HG03095 (cell line): ENCODE measurements at regions not wholly inside any gene's neighbourhood (a gene's known extent, or its start where the extent isn't known, plus 50 kb on each side); places are given as distances from the start of the nearest gene placed in this dataset.

Experiments used
- ATAC-seq: cut with Tn5 transposase; IDR thresholded peaks from one replicate; pipeline ENCODE4 v1.9.1; 2021; ENCODE audit warnings: moderate library complexity; ENCODE audit not compliant: unreplicated experiment

DNA sequence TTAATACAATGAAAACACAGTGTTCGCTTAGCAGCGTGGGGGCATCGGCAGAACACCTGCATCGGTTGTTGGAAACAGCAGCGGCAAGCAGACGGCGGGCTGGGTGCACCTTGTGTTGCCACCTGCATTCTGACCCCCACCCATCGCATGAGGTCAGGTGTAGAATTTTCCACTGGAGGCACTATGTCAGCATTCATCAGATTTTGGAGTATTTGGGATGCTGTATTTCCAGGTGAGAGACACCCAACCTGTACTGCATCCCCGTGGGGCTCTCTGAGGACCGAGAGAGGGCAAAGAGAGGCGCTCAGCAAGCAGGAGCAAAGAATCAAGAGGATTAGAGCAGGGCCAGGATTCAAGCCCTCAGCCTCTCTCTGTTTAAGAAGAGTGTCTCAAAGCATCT lies 116.4 kb upstream of the MGMT start:
- ATAC-seq, result no peak

DNA sequence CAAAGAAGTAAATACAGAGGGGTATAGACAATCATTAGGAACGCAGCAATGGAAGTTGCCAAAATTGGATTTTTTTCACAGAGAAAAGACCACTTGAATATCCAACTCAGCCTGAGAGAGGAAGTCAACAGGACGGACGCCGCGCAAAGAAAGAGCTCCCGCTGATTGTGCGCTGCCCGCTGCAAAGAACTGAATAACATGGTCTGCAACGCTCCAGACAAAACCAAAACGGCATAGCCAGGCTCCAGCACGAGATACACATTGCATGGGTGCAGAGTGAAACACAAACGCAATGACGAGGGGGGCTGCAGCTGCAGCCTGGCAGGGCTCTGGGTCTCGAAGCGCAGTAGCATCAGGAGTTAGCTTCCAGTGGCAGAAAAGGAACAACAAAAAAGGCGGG lies 113.9 kb upstream of the MGMT start:
- ATAC-seq, result no peak

DNA sequence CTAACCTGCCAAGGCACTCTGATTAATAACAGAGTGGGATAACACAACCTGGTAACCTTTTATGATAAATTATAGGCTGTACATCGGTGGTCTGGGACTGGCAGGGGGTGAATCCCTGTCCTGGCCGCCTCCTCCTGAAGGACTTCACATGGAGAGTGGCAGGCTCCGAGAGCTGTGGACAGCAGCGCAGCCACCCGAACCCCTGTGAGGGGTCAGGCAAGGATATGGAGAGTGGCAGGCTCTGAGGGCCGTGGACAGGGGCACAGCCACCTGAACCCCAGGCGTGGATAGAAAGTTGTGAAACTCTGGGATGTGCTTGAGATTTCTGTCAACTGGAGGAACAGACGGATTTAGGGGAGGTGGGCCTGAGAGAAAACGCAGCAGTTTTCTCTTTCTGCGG lies 107.0 kb upstream of the MGMT start:
- no peak for ATAC-seq

DNA sequence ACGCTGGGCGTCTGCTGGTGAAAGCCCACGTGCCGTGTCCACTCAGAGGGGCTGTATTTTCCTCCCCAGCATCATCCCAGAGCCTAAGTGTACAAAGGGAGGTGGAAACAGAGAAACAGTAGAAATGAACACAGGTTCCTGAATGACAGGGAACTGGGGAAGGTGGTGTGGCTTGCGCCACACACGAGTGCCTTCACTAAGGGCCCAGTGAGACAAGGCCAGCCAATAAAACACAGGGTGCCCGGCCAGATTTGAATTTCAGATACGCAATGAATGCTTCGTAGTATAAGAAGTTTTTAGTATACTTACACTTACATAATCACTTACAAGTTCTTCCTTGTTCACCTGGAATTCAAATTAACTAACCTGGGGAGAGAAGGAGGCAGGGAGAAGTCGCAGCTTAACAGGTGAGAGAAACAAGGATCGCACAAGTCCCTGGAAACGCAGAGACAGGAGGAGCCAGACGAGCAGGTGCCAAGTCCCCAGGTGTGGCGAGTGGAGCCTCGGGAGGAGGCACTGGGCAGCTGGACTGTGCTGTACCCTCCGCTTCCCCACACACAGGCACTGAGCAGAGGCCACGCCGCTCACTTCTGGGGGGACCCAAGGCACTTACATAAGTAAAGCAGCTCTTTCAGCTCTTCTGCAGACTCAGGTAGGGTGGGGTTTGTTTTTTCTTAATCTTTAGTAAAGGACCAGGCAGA lies 105.2 kb upstream of the MGMT start:
- ATAC-seq, result no peak

GRCh38 chr10:129364949-129365348 lies 102.1 kb upstream of the MGMT start:
- no peak for ATAC-seq

DNA sequence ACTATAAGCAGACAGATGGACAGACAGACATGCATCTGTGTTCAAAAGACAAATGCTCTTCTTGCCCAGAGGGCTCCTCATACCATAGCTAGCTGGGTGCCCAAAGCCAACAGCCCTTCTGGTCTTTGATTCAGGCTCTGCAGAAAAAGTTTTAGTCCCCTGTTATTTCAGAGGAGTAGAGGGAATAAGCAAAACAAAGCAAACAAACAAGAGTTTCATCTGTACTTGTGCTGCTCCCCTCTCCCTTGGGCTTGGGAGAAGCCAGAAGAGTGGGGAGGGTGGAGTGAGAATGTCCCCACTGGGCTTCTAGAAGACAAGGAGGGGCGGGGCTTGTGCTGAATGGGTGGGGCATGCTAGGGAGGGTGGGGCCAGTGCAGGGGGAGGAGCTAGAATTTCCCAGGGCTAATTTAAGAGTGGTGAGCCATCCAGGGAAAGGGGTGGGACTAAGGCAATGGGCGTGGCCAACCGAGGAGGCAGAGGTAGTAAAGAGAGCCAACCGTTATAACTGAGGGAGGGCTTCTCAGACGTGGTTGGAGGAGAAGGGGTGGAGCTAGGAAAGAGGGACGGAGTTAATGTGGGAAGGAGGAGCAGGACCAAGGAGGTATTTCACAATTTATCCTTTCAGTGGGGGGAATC lies 101.2 kb upstream of the MGMT start:
- ATAC-seq, result no peak

- ATAC-seq, result no peak
Observed at GRCh38 chr10:129366450-129366849, 100.6 kb upstream of the MGMT start.

GRCh38 chr10:129369566-129369965 lies 97.5 kb upstream of the MGMT start:
- ATAC-seq, result no peak

DNA sequence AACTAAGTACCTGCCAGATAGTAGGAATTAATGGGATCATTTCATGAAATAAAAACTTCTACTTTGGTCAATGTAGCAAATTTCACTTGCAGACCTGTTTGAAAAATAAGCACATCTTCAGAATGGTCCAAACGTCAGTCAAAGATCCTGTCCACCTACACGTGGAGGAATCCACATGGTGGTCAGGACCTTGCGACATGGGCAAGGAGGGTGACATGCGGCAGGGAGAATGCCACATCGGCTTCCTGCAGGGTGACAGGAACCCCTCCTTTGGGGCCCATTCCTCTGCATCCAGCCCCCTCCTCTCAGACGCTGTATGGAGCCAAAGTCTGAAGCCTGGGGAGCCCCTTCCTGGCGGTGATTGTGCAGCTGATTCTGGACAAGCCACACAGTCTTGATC lies 95.5 kb upstream of the MGMT start:
- no peak for ATAC-seq

- no peak for ATAC-seq
Observed at GRCh38 chr10:129372172-129372571, 94.9 kb upstream of the MGMT start.

DNA sequence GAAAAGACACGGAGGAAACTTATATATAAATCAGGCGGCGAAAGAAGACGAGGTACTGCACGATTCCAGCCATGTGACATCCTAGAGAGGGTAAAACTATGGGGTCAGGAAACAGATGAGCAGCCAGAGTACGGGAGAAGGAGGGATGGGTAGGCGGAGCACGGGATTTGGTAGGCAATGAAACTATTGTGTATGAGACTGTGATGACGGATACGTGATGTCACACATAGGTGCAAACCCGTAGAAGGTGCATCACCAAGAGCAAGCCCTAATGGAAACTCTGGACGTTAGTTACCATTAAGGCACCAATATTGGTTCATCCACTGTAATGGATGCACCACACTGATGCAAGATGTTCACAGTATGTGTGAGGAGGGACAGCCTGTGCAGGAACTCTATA lies 93.8 kb upstream of the MGMT start:
- no peak for ATAC-seq

- no peak for ATAC-seq
Observed at GRCh38 chr10:129373718-129374117, 93.3 kb upstream of the MGMT start.

GRCh38 chr10:129375171-129375570 lies 91.9 kb upstream of the MGMT start:
- no peak for ATAC-seq

DNA sequence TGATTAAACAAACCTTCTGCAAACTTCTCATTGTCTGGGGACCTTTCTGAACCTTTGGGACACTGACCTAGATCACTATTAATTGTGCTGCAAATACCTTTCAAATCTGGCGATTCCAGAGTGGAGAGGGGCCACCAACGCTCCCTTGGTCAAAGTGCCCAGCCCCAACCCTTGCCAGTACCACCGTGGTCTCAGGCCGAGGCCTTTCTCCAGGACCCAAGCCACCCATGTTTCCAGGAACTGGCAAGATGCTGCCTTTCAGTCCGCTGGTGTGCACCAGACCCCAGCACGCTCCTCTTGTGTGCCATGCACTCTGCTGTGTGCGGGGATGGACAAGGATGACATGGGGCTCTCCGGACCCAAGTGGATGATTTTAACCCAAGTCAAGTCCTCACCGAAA lies 91.1 kb upstream of the MGMT start:
- no peak for ATAC-seq

- ATAC-seq, result no peak
Observed at GRCh38 chr10:129380279-129380678, 86.8 kb upstream of the MGMT start.

GRCh38 chr10:129381741-129382140 lies 85.3 kb upstream of the MGMT start:
- ATAC-seq, result no peak

DNA sequence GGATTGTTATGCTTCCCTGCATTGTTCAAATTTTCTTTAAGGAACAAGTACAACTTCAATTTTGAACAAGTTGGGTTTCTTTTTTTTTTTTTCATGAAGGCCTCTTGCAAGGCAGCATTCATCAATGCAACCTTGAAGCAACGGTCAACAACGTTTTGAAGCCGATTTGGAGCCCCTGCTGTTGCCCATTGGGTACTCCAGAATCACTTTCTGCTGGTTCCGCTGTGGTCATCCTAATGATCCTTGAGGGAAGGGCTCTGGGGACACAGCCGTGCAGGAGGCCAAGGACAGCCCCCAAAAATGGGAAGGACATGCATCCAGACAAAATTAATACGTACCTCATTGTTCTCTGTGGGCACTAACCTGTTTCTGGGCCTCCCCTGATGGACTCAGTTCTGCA lies 84.6 kb upstream of the MGMT start:
- ATAC-seq, result no peak

- no peak for ATAC-seq
Observed at GRCh38 chr10:129383651-129384050, 83.4 kb upstream of the MGMT start.

- ATAC-seq, result no peak
Observed at GRCh38 chr10:129385600-129385999, 81.4 kb upstream of the MGMT start.

GRCh38 chr10:129386415-129387257 lies 80.4 kb upstream of the MGMT start:
- no peak for ATAC-seq

DNA sequence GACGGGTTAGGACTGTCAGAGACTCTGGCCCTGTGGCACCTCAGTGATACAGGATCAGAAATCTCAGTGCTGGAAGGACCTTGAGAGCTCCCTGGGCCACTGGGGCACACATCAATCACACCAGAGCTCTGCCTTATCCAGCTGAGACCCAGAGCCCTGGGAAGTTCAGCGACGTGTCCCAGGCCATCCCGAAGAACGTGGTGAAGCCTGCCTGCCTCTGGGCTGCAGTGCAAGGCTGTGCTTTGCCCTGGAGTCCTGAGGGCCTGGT lies 79.8 kb upstream of the MGMT start:
- ATAC-seq, result no peak

DNA sequence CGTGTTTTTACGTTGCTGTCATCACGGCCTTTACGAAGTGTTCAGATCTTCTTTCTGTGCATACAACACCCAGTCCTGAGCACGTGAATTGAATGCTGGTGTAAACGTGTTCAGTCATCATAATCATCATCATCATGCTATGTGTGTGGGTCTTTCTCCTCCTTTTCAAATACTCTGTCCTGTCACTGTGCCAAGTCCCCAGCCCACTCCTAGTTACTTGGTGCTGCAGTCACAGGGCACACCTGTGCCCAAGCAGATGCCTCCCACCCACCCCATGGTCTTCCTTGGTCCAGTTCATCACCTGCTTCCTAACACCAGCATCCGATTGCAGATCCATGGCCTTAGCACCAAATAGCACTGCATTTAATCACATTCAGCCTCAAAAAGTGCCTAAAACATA lies 78.6 kb upstream of the MGMT start:
- ATAC-seq, result no peak
